ENCODE measurements at regions not wholly inside any gene's neighbourhood (a gene's known extent, or its start where the extent isn't known, plus 50 kb on each side); places are given as distances from the start of the nearest gene placed in this dataset.

DNA sequence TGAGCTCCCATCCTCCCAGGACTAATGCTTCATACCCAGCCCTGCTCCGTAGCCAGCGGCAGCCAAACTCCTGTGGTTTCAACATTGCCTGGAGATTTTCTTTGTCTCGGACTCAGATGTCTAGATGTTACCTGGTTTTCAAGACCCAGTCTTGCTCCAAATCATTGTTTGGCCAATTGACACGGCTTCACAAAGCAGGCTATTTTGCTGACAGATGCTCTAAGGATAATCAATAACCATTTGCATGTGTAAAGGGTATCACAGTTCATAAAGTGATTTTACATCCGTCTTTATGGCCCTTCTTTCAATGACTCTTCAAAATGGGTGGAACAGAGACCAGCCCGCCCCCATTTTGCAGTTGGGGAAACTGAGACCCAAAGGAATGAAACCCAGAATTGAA, 153.4 kb downstream of the SALL1 start:
- CTCF ChIA-PET, result no interaction called here
- Histone ChIP-seq H3K27me3 (ENCODE audit: control insufficient read depth in 1 of 2, insufficient read depth in 2 of 2, low read length in 2 of 2) (peaks cover 0 to 5% of the 10 kb centered on the region in 2 experiments), H3K27ac (ENCODE audit: low read depth in 1 of 2, low read length in 2 of 2) (no peak overlapping the region), H3K9me3 (ENCODE audit: control insufficient read depth in 1 of 2, insufficient read depth in 1 of 2, low read length in 2 of 2) (peaks cover 0 to 2% of the 10 kb centered on the region in 2 experiments), H3K36me3 (ENCODE audit: insufficient read depth, low read length) (no peaks in the 10 kb centered on the region), H3K4me3 (ENCODE audit: low read length) (no peak overlapping the region), H3K4me1 (ENCODE audit: insufficient read depth, low read length) (no peaks in the 10 kb centered on the region)
- TF ChIP-seq, protein P1, sequence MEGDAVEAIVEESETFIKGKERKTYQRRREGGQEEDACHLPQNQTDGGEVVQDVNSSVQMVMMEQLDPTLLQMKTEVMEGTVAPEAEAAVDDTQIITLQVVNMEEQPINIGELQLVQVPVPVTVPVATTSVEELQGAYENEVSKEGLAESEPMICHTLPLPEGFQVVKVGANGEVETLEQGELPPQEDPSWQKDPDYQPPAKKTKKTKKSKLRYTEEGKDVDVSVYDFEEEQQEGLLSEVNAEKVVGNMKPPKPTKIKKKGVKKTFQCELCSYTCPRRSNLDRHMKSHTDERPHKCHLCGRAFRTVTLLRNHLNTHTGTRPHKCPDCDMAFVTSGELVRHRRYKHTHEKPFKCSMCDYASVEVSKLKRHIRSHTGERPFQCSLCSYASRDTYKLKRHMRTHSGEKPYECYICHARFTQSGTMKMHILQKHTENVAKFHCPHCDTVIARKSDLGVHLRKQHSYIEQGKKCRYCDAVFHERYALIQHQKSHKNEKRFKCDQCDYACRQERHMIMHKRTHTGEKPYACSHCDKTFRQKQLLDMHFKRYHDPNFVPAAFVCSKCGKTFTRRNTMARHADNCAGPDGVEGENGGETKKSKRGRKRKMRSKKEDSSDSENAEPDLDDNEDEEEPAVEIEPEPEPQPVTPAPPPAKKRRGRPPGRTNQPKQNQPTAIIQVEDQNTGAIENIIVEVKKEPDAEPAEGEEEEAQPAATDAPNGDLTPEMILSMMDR (IDR thresholded peaks at IDR 0.05), result no peak
- Mint-ChIP-seq H3K9me3 (no peaks in the 10 kb centered on the region), H3K27ac (no peak overlapping the region), H3K36me3 (ENCODE audit: low read depth) (no peaks in the 10 kb centered on the region), H3K27me3 (peaks cover 8% of the 10 kb centered on the region), H3K4me1 (ENCODE audit: low read depth) (no peaks in the 10 kb centered on the region), H3K4me3 (no peak overlapping the region)
- POLR2A ChIA-PET, result no interaction called here
- no peak for ATAC-seq (ENCODE audit: poor library complexity)
- intact Hi-C loops (cut with DNase I, micrococcal nuclease), result no loop called here
- DNase-seq, result no peak

DNA sequence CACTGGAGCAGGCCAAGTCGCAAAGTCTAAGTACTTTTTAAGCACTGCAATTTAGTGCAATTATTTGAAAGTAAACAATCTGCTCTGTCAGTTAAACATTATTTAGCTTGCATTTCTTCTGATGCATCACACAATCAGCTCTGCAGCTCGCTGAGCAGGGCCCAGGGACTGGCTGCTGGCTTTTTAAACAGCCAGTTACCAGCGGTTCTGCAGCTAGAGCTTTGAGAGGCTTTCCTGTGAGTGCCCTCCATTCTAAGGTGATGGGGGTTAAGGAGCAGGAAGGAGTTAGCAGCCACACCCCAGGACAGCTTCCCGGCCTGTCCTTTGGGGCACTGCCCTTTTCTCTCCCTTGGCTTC, 154.3 kb downstream of the SALL1 start:
- no peaks in the 10 kb centered on the region for H3K9me3 Mint-ChIP-seq
- H3K27ac ChIP-seq (ENCODE audit: low read depth in 1 of 2, low read length in 2 of 2), result no peak overlapping the region
- TF ChIP-seq, protein P1 (IDR thresholded peaks at IDR 0.05), result no peak
- no peak for DNase-seq
- no peaks in the 10 kb centered on the region for H3K36me3 Mint-ChIP-seq (ENCODE audit: low read depth)
- no peak overlapping the region for H3K27ac Mint-ChIP-seq
- no peaks in the 10 kb centered on the region for H3K4me1 Mint-ChIP-seq (ENCODE audit: low read depth)
- H3K4me1 ChIP-seq (ENCODE audit: insufficient read depth, low read length), result no peaks in the 10 kb centered on the region
- no peak overlapping the region for H3K4me3 ChIP-seq (ENCODE audit: low read length)
- no peak overlapping the region for H3K4me3 Mint-ChIP-seq
- H3K27me3 Mint-ChIP-seq, result peaks cover 3% of the 10 kb centered on the region
- H3K27me3 ChIP-seq (ENCODE audit: control insufficient read depth in 1 of 2, insufficient read depth in 2 of 2, low read length in 2 of 2), result no peaks in the 10 kb centered on the region
- intact Hi-C loops (cut with DNase I, micrococcal nuclease), result no loop called here
- POLR2A ChIA-PET, result no interaction called here
- CTCF ChIA-PET, result no interaction called here
- no peak for ATAC-seq (ENCODE audit: poor library complexity)
- no peaks in the 10 kb centered on the region for H3K36me3 ChIP-seq (ENCODE audit: insufficient read depth, low read length)
- H3K9me3 ChIP-seq (ENCODE audit: control insufficient read depth in 1 of 2, insufficient read depth in 1 of 2, low read length in 2 of 2), result peaks cover 0 to 6% of the 10 kb centered on the region in 2 experiments

DNA sequence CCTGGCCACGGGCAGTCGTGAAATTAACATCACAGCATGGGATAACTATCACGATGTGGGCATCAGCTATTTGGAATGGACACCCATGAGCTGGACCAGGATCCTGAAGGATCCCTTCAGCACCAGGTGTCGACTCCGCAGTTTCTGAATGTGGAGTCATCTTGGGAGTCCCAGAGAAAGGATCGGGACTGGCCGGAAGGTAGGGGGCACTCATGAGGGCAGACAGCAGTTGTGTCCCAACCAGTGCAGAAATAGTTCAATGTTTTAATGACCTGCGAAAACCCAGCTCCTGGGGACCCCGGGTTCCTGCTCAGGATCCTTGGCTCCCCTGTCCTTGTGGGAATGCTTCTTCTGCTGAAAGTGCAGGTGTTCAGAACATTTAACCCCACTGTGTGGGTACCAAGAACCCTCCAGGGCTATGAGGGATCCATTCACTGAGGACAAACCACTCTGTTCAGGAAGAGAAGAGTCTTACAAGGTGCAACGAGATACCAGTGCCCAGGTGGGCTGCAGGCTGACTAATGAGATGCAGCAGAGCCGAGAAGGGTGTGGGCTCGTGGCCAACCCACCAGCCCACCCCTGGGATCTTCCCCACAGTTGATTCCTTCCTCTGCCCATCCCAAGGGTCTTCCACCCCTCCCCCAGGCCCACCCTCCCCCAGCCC, 154.8 kb downstream of the SALL1 start:
- intact Hi-C loops (cut with DNase I, micrococcal nuclease), result no loop called here
- no peaks in the 10 kb centered on the region for H3K27me3 ChIP-seq (ENCODE audit: control insufficient read depth in 1 of 2, insufficient read depth in 2 of 2, low read length in 2 of 2)
- ChIA-PET POLR2A (no interaction called here), CTCF (no interaction called here)
- no peak for DNase-seq
- Mint-ChIP-seq H3K4me3 (no peak overlapping the region), H3K36me3 (ENCODE audit: low read depth) (no peaks in the 10 kb centered on the region), H3K27ac (no peak overlapping the region), H3K9me3 (no peaks in the 10 kb centered on the region), H3K4me1 (ENCODE audit: low read depth) (no peaks in the 10 kb centered on the region), H3K27me3 (peaks cover under 1% of the 10 kb centered on the region)
- no peaks in the 10 kb centered on the region for H3K36me3 ChIP-seq (ENCODE audit: insufficient read depth, low read length)
- H3K4me1 ChIP-seq (ENCODE audit: insufficient read depth, low read length), result no peaks in the 10 kb centered on the region
- ATAC-seq (ENCODE audit: poor library complexity), result no peak
- H3K9me3 ChIP-seq (ENCODE audit: control insufficient read depth in 1 of 2, insufficient read depth in 1 of 2, low read length in 2 of 2), result peaks cover 0 to 11% of the 10 kb centered on the region in 2 experiments
- TF ChIP-seq, protein P1 (IDR thresholded peaks at IDR 0.05), result no peak
- no peak overlapping the region for H3K27ac ChIP-seq (ENCODE audit: low read depth in 1 of 2, low read length in 2 of 2)
- H3K4me3 ChIP-seq (ENCODE audit: low read length), result no peak overlapping the region
